ENCODE measurements at regions not wholly inside any gene's neighbourhood (a gene's known extent, or its start where the extent isn't known, plus 50 kb on each side); places are given as distances from the start of the nearest gene placed in this dataset.

GRCh38 chr10:44552726-44553125, 167.8 kb upstream of the CXCL12 start:
- Histone ChIP-seq H3K4me2 (ENCODE audit: insufficient read depth, low read length) (no peak overlapping the region), H3K36me3 (ENCODE audit: control insufficient read depth, insufficient read depth, low read length) (no peaks in the 10 kb centered on the region), H3K9ac (ENCODE audit: insufficient read depth in 1 of 2, low read depth in 2 of 2, low read length in 2 of 2) (no peak overlapping the region), H4K20me1 (replicated peaks; ENCODE audit: control insufficient read depth, insufficient read depth, low read length) (no peaks in the 10 kb centered on the region), H2AFZ (ENCODE audit: low read depth, low read length) (no peak overlapping the region), H3K27ac (ENCODE audit: extremely low read depth, low read depth, low read length) (no peak overlapping the region), H3K4me1 (replicated peaks in 1 of 2; ENCODE audit: control insufficient read depth in 2 of 2, insufficient read depth in 2 of 2, low read length in 2 of 2) (no peaks in the 10 kb centered on the region), H3K9me1 (ENCODE audit: control insufficient read depth, insufficient read depth, low read length) (no peaks in the 10 kb centered on the region), H3K9me3 (replicated peaks; ENCODE audit: control insufficient read depth, insufficient read depth, low read depth, low read length) (no peaks in the 10 kb centered on the region), H3K27me3 (ENCODE audit: control insufficient read depth in 2 of 2, insufficient read depth in 2 of 2, low read length in 2 of 2) (0 out of 5 replicates have a peak, but pooled peaks cover 0 to 7% of the 10 kb centered on the region in 2 experiments), H3K4me3 (no peak overlapping the region), H3K79me2 (ENCODE audit: control insufficient read depth, insufficient read depth, low read length) (no peaks in the 10 kb centered on the region)
- no peak for TF ChIP-seq HEY1 (CRISPR knock-in tag; IDR thresholded peaks at IDR 0.05; ENCODE audit: borderline replicate concordance)
- no peak for TF ChIP-seq ZEB2 (IDR thresholded peaks at IDR 0.05)
- no peak for TF ChIP-seq L3MBTL2 (IDR thresholded peaks at IDR 0.05)
- no peak for TF ChIP-seq ZNF212 (CRISPR knock-in tag; IDR thresholded peaks at IDR 0.05)
- no peak for TF ChIP-seq TAL1 (IDR thresholded peaks at IDR 0.05)
- TF ChIP-seq SMC3 (conservative IDR thresholded peaks at IDR 0.05; ENCODE audit: insufficient read depth, low read depth, low read length) = no peak
- no peak for TF ChIP-seq CHCHD3 (CRISPR knock-in tag; IDR thresholded peaks at IDR 0.05)
- TF ChIP-seq GATA2 (CRISPR knock-in tag; IDR thresholded peaks at IDR 0.05) = no peak
- TF ChIP-seq WHSC1 (IDR thresholded peaks at IDR 0.05; ENCODE audit: low read length) = no peak
- TF ChIP-seq DNMT1 (IDR thresholded peaks at IDR 0.05) = no peak
- DNase-seq (ENCODE audit: extremely low read depth in 1 of 4, low spot score in 3 of 4) = no peak
- no peak for ATAC-seq
- intact Hi-C loops (cut with micrococcal nuclease) (no loop called here), in situ Hi-C loops (cut with MboI) (no loop called here)
- BruUV-seq (replicated peaks) = no TSS peak
- ChIA-PET CTCF (ENCODE audit: low intra/inter-chr PET ratio) (no interaction called here), POLR2A (no interaction called here)
- FAIRE-seq = peak; percentile 29
- WGBS (ENCODE audit: insufficient coverage, low coverage, missing lambda C conversion rate) = 0% methylated on average over 8 of the region's 8 CpGs

Measured in K562 (cell line).